ENCODE measurements at regions not wholly inside any gene's neighbourhood (a gene's known extent, or its start where the extent isn't known, plus 50 kb on each side); places are given as distances from the start of the nearest gene placed in this dataset.

DNA sequence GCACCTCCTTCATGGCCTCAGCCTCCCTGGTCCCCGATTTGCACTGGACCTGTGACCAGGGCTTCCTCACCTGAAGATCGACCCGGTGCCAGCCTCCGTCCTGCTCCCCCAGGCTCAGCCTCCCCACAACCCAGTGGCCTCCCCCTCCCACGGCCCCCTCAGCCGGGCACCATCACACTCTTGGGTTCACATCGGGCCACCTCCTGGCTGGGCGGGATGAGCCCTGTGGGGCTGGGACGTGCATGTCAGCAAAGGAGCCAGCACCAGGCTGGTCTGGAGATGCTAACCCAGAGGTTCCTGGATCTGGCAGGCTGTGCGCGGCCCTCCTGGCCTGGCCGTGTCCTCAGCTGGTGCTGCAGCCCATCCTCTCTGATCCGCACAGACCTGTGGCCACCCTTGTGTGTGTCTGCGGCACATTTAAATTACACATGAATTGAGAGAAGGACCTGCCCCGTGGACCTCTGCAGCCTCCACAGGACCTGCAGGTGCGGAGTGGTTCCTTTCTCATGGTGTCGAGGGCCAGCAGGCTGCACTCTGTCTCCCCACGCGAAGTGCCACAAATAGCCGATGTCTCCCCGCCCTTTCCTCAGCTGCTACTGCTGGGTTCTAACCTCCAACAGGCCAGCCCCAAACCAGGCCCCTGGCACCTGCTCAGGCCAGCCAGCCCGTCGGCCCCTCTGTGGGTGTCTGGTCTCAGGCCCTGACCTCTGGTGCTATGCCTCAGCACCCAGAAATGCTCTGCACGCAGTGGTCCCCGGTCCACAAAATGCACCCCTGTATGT, 237.5 kb downstream of the ERMARD start:
- no peak for DNase-seq

DNA sequence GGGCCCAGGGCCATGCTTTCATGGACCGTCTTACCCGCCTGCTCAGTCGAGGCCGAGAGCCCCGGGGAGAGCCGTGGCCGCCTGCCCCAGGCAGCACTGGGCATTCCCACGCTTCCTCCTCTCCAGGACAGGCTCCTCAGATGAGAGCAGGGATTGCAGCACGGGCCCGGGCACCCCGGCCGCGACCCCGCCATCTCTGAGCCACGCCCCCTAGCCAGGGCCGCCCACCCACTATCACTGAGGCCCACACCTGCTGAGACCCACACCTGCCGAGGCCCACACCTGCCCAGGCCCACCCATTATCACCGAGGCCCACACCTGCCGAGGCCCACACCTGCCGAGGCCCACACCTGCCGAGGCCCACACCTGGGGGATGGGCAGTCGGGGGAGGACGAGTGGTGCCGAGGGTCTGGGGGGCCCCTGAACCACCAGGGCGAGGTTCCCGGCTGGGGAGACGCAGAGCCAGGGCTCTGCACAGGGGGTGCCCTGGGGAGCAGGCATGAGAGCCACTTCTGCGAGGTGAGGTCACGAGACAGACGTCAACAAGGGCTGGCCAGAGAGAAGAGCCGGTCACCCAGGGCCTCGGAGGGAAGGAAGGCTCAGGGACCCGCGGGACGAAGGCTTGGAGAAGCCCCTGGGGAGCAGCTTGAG, 235.6 kb downstream of the ERMARD start:
- DNase-seq = no peak

DNA sequence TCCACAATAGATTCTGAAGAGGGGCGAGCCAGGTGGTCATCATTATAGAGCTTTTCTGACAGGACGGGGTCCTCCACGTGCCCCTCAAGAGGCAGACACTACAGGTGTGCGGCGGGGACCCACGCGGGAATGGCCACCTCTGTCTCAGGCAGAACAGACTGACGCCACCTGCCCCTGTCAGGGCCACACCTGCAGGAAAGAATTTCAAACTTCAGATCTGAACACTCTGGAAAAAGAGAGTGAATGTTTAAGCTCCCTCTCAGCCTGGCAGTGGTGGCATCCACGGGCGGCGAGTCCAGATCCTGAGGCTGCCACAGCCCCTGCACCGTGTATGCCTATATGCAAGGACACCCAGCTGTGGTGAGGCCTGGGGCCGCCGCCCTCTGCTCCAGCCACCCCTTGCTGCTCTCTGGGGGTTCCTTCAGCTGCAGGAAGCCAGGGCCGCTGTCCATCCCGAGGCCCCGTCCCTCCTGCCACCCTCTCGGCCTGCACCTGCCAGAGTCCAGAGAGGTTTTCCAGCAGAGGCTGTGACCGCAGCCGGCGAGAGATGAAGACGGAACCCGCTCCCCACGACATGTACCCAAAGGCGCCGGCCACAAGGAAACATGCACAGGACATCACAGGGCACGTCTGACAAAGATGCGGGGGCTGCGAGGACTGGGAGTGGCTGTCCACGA, 234.9 kb downstream of the ERMARD start:
- DNase-seq = no peak

DNA sequence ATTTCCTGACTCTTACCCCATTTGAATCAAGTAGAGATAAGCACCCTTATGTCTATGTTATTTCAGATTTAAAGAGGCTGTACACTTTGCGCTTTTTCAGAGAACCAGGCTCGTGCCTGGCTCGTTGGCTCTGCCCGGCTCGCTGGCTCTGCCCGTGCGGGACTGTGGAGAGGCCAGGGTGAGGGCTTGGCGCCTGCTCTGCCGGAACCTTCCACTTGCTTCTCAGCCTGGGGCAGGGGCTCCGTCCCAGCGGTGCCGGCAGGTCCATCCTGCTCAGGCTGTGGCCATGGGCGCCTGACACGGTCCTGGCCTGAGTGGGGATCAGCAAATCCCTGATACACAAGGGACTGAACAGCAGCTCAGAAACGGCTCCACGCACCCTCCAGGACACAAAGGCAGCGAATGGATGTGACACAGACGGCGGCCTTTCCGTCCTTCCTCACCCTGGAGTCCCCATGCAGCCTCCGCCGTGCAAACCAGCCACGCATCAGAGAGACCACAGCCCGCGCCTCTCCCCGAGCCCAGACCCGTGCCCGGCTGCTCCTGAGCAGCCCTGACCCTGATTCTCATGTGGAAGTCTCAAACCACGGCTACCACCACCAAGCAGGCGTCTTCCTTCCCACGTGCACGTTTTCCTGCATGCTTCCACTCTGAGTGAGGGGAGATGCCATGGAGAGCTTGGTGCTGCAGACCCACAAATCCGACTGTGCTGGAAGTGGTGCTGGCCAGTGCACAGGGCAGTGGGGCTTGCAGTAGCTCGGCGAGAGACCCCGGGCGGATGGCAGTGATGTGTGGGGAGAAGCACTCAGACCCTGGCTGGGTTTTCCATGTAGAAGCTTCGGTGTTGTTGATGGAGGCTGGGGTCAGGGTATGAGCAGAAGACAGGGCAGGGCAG, 233.9 kb downstream of the ERMARD start:
- no peak for DNase-seq

DNA sequence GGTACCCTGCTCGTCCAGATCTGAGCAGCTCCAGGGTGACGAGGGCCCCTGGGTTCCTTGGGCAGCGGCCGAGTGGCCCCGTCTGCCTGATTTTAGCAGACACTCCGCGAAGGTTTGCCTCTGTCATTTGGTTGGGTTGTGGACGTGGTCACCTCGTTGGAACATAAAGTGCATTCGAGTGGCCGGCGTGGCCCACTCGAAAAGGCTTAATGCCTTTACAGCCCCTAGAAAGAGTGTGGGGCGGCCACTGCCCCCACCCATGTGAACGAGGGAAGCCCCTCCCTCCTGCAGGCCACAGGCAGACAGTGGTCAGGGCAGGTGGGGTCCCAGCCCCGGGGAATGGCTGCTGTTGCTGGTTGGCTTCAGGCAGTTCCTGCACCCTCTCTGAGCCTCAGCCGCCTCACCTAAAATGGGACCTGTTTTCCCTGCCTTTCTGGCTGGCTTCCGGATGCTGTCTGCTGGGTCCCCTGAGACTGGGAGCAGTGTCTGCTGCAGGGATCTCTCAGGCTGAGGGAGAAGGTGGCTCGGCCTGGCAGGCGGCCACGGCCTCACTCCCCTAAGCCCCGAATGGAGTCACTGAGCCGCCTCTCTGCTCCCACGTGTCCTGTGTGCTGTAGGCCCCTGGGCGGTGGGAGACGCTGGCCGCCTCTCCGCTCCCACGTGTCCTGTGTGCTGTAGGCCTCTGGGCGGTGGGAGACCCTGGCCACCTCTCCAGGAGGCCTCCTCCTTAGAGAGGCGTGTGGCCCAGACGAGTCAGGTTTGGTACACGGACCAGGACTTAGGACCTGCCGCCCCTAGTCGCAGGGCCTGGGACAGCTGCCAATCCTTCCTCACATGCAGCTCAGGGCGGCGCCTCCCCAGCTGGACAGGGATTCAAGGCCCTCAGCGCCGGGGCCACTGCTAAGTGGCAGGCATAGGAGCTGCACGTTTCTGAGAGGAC, 233.0 kb downstream of the ERMARD start:
- DNase-seq = no peak

DNA sequence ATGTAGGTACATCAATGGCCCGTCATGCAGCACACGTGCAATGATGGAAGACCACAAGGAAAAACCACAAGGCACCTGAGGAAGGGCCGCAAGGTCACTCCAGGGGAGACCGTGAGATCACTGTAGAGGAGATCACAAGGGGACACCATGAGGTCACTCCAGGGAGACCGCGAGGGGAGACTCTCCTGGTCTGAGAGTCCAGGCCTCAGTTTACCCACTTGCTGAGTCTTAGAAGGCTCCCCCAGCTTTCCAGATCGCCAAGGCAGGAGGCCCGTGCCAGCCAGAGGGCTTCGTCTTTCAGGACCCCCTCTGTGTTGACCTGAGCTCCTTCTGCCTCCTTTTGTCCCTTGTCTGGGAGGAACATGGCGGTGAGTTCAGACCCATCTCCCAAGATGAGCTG, 232.2 kb downstream of the ERMARD start:
- DNase-seq = no peak

DNA sequence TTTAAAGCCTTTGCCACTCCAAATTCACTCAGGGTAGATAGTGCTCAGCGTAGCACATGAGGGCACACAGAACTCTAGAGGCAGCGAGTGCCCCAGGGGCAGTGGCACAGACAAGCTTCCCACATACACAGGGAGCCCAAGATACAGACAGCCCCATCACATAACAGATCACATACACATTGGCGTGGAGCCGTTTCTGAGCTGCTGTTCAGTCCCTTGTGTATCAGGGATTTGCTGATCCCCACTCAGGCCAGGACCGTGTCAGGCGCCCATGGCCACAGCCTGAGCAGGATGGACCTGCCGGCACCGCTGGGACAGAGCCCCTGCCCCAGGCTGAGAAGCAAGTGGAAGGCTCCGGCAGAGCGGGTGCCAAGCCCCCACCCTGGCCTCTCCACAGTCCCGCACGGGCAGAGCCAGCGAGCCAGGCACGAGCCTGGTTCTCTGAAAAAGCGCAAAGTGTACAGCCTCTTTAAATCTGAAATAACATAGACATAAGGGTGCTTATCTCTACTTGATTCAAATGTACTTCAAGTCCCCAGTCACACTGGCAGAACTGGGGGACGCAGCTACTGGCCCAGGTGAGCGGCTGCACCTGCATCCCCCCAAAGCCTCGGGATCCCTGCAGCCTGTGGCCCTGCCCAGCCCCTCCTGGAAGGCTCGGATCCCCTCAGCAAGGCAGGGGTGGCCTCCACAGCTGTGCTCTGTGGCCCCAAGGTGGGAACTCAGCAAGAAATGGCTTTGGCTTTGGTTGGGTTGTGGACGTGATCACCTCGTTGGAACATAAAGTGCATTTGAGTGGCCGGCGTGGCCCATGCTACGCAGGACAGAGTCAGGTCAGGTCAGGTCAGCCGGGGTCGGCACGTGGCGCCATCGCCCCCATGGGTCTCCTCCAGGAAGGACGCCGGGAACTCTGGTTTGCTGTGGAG, 231.3 kb downstream of the ERMARD start:
- DNase-seq = no peak

DNA sequence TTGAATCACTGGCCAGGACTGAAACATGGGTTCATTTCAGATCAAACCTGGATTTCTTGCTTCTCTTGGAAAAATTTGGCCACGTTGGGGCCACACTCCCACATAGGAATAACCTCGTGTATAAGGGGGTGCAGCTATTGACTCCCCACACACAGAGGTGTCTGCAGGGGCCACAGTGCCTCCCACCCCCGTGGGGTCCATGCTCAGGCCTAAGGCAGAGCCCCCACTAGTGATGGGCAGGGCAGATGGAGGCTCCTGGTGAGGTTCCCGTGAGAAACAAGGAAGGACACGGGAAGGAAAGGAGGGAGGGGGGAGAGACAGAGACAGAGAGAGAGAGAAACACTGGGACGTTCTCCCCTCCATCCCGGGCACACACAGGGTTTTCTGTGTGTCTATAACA, 230.5 kb downstream of the ERMARD start:
- DNase-seq = no peak

DNA sequence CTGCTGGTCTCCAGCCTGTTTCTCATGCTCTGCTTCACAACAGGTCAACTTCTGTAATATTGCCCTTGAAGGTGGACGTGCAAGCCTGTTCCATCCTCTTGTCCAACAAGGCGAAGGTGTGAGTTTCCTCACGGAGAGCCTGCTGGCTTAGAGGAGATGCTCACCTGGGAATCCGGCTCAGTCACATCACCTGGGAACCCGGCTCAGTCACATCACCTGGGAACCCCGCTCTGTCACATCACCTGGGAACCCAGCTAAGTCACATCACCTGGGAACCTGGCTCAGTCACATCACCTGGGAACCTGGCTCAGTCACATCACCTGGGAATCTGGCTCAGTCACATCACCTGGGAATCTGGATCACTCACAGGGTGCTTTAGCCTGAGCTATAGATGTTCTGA, 230.1 kb downstream of the ERMARD start:
- DNase-seq = no peak

DNA sequence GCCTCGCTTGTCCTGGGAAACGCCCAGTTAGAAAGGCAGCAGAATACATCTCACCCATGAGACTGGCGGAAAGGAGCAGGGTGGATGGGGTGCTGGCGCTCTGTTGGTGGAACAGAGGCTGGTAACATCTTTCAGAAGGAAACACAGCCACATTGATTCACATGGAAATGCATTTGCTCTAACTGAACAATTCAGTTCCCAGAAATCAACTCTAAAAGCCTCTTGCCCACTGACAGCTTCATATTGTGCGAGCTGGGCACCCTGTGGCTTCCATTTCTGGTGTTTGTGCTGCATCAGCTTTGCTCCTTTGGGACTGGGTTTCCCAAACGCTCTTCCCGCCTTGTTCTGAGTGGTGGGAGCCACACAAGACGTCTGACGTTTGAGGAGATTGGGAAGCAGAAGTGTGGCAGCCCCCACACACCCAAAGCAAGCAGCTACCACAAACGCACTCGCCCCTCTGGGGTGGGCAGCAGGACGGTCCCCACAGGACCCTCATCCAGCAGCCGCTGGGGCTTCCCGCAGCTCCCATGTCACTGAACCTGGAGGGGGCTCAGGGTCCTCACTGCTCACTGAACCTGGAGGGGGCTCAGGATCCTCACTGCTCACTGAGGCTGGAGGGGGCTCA, 229.5 kb downstream of the ERMARD start:
- DNase-seq = no peak

DNA sequence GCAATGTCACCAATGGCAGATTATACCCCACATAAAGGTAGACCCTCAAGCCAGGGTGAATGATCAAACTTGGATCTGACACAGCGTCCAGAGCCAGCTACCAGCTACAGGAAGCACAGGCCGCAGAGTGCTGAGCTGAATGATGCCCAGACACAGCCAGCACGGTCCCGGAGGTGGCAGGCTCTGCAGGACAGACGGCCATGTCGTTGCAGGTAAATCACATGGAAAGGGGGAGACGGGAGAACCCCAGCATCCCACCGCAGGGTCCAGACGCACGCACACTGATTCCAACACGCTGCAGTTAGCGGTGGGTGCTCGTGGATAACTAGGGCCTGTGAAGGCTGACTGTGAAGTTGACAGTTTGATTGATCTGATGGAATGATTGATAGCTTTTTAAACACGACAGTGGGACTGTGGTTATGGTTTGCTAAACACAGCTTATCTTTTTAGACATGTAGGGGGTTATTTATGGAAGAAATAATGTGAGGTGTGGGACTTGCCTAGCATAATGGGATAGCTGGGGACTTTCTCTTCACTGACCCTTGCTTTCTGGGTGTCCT, 228.5 kb downstream of the ERMARD start:
- DNase-seq = no peak

DNA sequence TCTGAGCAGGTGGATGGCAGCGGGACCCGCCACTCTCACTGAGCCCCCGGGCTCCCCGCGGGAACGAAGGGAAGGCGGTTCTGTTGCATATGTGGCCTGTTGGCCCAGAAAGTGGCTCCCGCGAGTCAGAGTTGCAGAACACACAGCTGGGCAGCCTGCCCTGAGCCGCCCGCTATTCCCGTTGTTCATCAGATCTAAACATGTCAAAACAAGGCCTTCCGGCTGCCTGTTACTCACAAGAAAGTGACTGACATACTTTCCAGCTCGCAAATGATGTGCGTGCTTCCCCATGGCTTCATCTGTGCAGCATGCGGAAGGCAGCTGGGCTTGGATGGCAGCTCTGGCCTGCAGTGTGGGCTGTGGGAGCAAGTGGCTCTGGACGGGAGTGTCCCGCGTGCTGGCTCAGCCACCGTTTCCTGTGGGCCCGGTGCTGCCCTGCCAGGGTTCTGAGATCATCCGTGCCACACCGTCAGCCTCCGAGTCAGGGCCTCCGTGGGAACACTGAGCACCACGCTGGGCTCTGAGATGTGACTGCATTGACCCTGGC, 227.3 kb downstream of the ERMARD start:
- no peak for DNase-seq

DNA sequence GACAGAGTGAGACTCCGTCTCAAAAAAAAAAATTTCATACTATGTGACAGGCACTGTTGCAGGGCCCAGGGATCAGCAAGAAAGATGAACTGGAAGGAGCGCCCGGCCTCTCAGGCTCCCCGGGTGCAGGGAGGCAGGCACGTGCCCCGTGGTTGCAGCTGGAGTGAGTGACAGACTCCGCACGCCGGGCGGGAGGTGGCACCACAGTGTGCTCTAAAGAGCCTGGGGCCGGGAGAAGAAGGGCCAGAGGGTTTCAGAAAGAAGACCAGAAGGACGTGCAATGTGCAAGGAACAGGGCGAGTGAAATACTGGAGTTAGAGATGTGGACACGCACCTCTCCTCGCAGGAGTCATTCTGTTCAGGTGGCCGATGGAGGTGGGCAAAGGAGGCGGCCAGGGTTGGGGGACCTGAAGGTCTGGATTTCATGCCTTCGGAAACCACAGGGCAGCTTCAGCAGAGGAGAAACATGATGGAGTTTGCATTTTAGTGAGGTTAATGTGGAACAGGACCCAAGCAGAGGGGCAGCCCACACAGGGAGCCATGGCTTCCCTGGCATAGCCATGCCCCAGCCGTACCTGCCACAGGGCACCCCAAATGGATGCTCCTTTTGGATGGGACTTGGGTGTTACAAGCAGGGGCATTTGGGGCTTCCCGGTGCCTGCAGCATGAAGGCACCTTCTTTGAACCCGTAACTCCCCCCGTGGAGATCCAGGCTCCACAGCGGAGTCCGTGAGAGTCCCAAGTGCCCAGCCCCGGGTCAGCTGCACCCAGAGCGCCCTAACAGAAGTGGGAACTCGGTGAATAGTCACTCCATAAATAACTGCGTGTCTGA, 226.2 kb downstream of the ERMARD start:
- no peak for DNase-seq

DNA sequence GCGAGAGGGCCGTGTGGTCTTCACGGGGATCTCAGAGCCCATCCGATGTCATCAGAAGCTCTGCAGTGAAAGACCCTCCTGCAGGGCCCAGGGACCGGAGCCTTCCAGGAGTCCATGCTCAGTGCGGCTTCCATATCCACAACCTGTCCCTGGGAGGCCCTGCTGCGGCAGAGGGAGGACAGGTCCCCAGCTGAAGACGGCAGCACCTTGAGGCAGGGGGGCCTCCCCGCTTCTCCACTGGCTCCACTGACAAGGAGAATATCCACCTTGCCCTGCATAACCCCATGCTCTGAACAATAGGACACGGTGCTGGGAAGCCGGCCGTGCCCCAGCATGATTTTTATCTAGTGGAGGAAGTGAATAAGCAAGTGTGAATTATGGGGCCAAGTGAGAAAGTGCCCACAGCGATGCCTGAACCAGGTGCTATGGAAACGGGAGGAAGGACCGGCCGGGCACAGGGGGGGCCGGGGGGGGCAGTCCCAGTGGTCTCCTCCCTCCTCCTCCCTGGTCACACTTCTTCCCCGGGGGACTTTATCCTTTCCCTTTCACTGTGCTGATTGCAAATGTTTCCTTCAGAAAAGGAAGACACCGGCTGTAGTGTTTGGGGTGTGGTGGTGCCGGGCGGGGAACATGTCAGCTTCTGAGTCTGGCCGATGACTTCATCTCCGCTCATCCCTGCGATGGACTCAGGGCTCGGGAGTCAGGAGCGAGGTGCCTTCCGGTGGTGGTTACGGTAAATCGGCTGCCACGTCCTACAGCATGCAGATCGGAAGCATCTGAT, 225.1 kb downstream of the ERMARD start:
- no peak for DNase-seq

DNA sequence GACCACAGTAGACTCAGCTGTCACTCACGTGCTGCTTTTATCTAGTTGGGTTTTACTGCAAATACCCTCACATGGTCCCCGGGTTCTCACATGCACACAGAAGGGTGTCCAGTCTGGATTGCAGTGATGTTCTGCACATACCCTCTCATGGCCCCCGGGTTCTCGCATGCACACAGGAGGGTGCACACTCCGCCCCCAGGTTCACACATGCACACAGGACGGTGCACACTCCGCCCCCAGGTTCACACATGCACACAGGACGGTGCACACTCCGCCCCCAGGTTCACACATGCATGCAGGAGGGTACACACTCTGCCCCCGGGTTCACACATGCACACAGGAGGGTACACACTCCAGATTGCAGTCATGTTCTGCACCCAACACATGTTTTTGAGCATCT, 224.3 kb downstream of the ERMARD start:
- no peak for DNase-seq

DNA sequence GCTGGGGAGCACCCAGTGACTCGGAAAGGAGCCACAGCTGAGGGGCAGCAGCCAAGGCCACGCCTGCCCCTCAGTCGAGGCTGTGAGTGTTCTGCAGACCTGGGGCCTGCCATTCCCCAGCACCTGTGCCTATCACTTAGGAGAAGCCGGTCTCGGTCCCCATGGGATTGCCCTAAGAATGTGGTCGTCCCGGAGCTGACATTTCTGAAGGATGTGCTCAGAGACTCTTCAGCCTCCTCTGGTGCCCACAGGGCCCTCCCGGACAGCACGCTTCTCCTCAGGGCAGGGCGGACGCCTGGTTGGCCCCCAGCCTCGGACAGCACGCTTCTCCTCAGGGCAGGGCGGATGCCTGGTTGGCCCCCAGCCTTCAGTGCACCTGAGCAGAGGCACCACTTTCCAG, 223.9 kb downstream of the ERMARD start:
- no peak for DNase-seq

DNA sequence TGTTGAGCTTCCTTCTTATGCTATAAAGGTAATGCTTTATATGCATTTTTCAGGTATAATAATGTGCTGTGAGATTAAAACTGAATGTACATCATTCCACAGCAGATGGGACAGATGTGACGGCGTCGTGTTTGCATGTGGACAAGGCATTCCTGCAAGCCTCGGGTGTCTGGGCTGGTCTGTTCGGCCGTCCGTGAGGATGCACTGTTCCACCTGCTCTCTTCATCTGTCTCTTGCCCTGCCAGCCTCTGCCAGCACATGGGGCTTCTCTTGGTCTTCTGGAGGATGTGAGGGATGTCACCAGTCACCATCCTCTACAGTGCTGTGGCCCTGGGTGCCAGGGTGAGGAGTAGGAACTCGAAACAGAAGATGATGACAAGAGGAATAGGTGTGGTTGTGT, 223.2 kb downstream of the ERMARD start:
- DNase-seq = no peak

All from COR-L47 (cell line).